Neutrophil (primary cell): ENCODE measurements at regions not wholly inside any gene's neighbourhood (a gene's known extent, or its start where the extent isn't known, plus 50 kb on each side); places are given as distances from the start of the nearest gene placed in this dataset.

Experiments used
- H3K27ac ChIP-seq: fragments of 200-600 bp; sonication (generic); 2 replicates; pipeline ENCODE4 v1.5.1; 2016; ENCODE audit warnings: mild to moderate bottlenecking, moderate library complexity
- H3K27me3 ChIP-seq: fragments of 200-600 bp; sonication (generic); 2 replicates; pipeline ENCODE4 v1.6.0; 2016; ENCODE audit warnings: mild to moderate bottlenecking
- H3K36me3 ChIP-seq: fragments of 200-600 bp; sonication (generic); 2 replicates; pipeline ENCODE4 v1.5.1; 2017
- H3K4me1 ChIP-seq, 2 experiments: fragments of 200-600 bp in 1 of 2; sonication (generic) in 1 of 2; 1 replicate in 1 of 2; 2 replicates in 1 of 2; pipeline versions ENCODE4 v1.5.1 to v1.6.1; 2013 to 2016; ENCODE audit warnings: low read depth in 1 of 2, low read length in 1 of 2, mild to moderate bottlenecking in 1 of 2, moderate library complexity in 1 of 2; ENCODE audit not compliant: control insufficient read depth in 1 of 2, insufficient read depth in 1 of 2
- H3K4me3 ChIP-seq, 2 experiments: fragments of 200-600 bp in 1 of 2; sonication (generic) in 1 of 2; 1 replicate in 1 of 2; 2 replicates in 1 of 2; pipeline ENCODE4 v1.5.1; 2013 to 2016; ENCODE audit warnings: low read depth in 1 of 2, low read length in 1 of 2, mild to moderate bottlenecking in 1 of 2, moderate library complexity in 1 of 2
- H3K9me3 ChIP-seq: fragments of 200-600 bp; sonication (generic); 2 replicates; pipeline ENCODE4 v1.5.1; 2016
- TF ChIP-seq, protein P1 (sequence below): fragments of 200-600 bp; sonication (generic); IDR thresholded peaks from 2 replicates; pipeline ENCODE4 v1.5.1; 2016; ENCODE audit warnings: antibody characterized with exemption

DNA sequence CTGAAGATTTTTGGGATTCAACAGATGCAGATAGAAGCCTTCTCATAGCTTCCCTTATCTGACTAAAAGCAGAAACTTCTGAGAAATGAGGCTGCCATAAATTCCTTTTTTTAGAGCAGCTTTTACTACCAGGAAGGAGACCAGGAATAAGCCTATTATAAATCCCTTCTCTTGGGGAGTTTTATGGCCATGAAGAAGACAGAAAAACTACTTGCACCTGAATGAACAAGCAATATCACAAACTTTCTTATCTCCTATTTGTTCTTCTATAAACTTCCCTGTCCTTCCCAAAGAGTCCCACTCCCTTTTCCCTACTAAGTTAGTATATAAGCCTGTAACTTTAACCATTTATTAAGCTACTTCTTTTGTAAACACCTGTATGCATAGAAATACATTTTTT lies 603.1 kb downstream of the NSUN3 start:
- Histone ChIP-seq H3K36me3 (no peaks in the 10 kb centered on the region), H3K9me3 (no peaks in the 10 kb centered on the region), H3K27ac (no peak overlapping the region), H3K27me3 (no peaks in the 10 kb centered on the region), H3K4me1 (no peaks in the 10 kb centered on the region), H3K4me3 (no peak overlapping the region)
- TF ChIP-seq, protein P1, sequence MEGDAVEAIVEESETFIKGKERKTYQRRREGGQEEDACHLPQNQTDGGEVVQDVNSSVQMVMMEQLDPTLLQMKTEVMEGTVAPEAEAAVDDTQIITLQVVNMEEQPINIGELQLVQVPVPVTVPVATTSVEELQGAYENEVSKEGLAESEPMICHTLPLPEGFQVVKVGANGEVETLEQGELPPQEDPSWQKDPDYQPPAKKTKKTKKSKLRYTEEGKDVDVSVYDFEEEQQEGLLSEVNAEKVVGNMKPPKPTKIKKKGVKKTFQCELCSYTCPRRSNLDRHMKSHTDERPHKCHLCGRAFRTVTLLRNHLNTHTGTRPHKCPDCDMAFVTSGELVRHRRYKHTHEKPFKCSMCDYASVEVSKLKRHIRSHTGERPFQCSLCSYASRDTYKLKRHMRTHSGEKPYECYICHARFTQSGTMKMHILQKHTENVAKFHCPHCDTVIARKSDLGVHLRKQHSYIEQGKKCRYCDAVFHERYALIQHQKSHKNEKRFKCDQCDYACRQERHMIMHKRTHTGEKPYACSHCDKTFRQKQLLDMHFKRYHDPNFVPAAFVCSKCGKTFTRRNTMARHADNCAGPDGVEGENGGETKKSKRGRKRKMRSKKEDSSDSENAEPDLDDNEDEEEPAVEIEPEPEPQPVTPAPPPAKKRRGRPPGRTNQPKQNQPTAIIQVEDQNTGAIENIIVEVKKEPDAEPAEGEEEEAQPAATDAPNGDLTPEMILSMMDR = no peak

DNA sequence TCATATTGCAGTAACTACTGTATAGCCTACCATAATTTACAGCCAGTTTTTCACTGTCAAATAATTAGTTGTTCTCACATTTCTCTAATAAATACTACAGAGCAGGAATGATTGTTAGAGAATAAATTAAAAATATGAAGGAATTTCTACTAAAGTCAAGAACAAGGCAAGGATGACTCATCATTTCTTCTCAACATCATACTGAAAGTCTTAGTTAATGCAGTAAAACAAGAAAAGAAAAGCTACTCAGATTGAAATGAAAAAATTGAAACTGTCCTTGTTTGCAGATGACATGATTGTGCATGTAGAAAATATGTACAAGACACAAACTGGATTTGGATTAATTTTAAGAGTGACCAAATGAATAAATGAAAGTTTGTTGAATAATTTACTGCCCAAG lies 608.2 kb downstream of the NSUN3 start:
- H3K4me3 ChIP-seq = no peak overlapping the region

DNA sequence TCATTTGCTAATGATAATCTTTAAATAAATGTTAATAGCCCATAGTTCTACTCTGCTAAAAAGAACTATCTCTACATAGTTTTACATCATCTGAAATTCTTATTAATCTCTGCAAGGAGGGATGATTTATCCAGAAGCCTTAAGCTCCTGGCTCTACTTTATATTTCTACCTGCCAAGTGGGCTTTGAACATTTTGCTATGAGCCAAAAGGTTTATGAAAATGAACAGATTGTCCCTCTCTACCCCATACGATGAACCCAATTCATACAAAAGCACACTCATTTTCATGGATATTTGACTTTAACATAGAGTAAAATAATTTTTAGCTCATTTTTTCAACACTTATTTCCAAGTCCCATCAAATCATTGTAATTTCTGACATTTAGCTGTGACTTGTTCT lies 611.0 kb downstream of the NSUN3 start:
- no peaks in the 10 kb centered on the region for H3K27me3 ChIP-seq
- H3K4me1 ChIP-seq = no peaks in the 10 kb centered on the region
- H3K9me3 ChIP-seq = peaks cover 5% of the 10 kb centered on the region
- no peaks in the 10 kb centered on the region for H3K36me3 ChIP-seq
- H3K4me3 ChIP-seq = no peak overlapping the region
- TF ChIP-seq, protein P1 = no peak
- no peak overlapping the region for H3K27ac ChIP-seq

More for the DNA sequence above, 608.2 kb downstream of the NSUN3 start:
- H3K36me3 ChIP-seq = no peaks in the 10 kb centered on the region
- TF ChIP-seq, protein P1 = no peak
- H3K27me3 ChIP-seq = no peaks in the 10 kb centered on the region
- no peaks in the 10 kb centered on the region for H3K4me1 ChIP-seq
- H3K9me3 ChIP-seq = peaks cover 5% of the 10 kb centered on the region
- H3K27ac ChIP-seq = no peak overlapping the region

DNA sequence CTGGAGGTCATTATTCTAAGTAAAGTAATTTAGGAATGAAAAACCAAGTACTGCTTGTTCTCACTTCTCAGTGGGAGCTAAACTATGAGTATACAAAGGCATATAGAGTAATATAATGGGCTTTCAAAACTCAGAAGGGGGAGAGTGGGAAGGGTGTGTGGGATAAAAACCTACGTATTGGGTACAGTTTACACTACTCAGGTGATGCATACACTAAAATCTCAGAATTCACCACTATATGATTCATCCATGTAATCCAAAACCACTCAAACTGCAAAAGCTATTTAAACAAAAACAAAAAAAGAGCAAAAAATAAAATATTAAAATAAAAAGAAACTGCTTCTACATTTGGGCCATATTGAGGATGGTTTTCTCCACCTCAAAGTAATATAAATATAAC lies 623.3 kb downstream of the NSUN3 start:
- no peak overlapping the region for H3K4me3 ChIP-seq
- no peak overlapping the region for H3K27ac ChIP-seq
- no peaks in the 10 kb centered on the region for H3K4me1 ChIP-seq
- no peaks in the 10 kb centered on the region for H3K36me3 ChIP-seq
- TF ChIP-seq, protein P1 = no peak
- no peaks in the 10 kb centered on the region for H3K27me3 ChIP-seq
- H3K9me3 ChIP-seq = no peaks in the 10 kb centered on the region

- TF ChIP-seq, protein P1 = no peak
- Histone ChIP-seq H3K4me3 (no peak overlapping the region), H3K9me3 (no peaks in the 10 kb centered on the region), H3K36me3 (no peaks in the 10 kb centered on the region), H3K27ac (no peak overlapping the region), H3K27me3 (no peaks in the 10 kb centered on the region), H3K4me1 (no peaks in the 10 kb centered on the region)
Measured at GRCh38 chr3:94693997-94694640, 631.3 kb downstream of the NSUN3 start.
